ENCODE measurements at regions not wholly inside any gene's neighbourhood (a gene's known extent, or its start where the extent isn't known, plus 50 kb on each side); places are given as distances from the start of the nearest gene placed in this dataset.

- TF ChIP-seq EZH2 (IDR thresholded peaks at IDR 0.05; ENCODE audit: low read length, unreplicated experiment) (no peak), CTCF (conservative IDR thresholded peaks at IDR 0.05; ENCODE audit: low read depth, low read length) (no peak)
Measured at GRCh38 chr2:121140734-121141133, 144.3 kb downstream of the TFCP2L1 start.

Measured in PC-3 (cell line).